ENCODE measurements at regions not wholly inside any gene's neighbourhood (a gene's known extent, or its start where the extent isn't known, plus 50 kb on each side); places are given as distances from the start of the nearest gene placed in this dataset.

GRCh38 chr14:29390081-29390832 lies 537.4 kb downstream of the PRKD1 start:
- no peak overlapping the region for H3K23ac ChIP-seq (ENCODE audit: low read length)
- H4K91ac ChIP-seq (ENCODE audit: low read depth, low read length), result no peak overlapping the region
- H3K4me1 ChIP-seq (ENCODE audit: control insufficient read depth in 1 of 2, insufficient read depth in 2 of 2, low read length in 2 of 2), result no peaks in the 10 kb centered on the region
- no peak overlapping the region for H3K4ac ChIP-seq (ENCODE audit: low read depth, low read length)
- no peak overlapping the region for H3K4me3 ChIP-seq (ENCODE audit: low read depth, low read length)
- H3K27me3 ChIP-seq (ENCODE audit: insufficient read depth, low read length), result no peaks in the 10 kb centered on the region
- no peak overlapping the region for H4K12ac ChIP-seq (ENCODE audit: low read depth, low read length)
- no peak overlapping the region for H3K14ac ChIP-seq (ENCODE audit: low read length)
- H3K9ac ChIP-seq (ENCODE audit: low read length), result no peak overlapping the region
- H2BK12ac ChIP-seq (ENCODE audit: low read length), result no peak overlapping the region
- no peak overlapping the region for H4K8ac ChIP-seq (ENCODE audit: low read depth, low read length)
- no peak overlapping the region for H3K27ac ChIP-seq (ENCODE audit: low read depth, low read length)
- H3K9me3 ChIP-seq (ENCODE audit: insufficient read depth, low read depth, low read length), result no peaks in the 10 kb centered on the region
- no peaks in the 10 kb centered on the region for H3K79me2 ChIP-seq (ENCODE audit: control insufficient read depth, insufficient read depth, low read length, poor library complexity)
- WGBS (ENCODE audit: extremely low coverage, insufficient coverage, insufficient read length), result no CpG with 5 or more reads among the region's 16 CpGs
- no peaks in the 10 kb centered on the region for H3K36me3 ChIP-seq (ENCODE audit: control insufficient read depth in 1 of 2, insufficient read depth in 2 of 2, low read length in 2 of 2)
- no peaks in the 10 kb centered on the region for H3K79me1 ChIP-seq (ENCODE audit: low read length)
- H3K18ac ChIP-seq (ENCODE audit: low read length), result no peak overlapping the region
- no peak overlapping the region for H2BK5ac ChIP-seq (ENCODE audit: low read depth, low read length, poor library complexity)
- H2BK120ac ChIP-seq (ENCODE audit: insufficient read depth, low read length, poor library complexity), result no peak overlapping the region
- no peak for DNase-seq
- no peak overlapping the region for H2AK5ac ChIP-seq (ENCODE audit: low read length)
- H2AFZ ChIP-seq (ENCODE audit: insufficient read depth, low read length, poor library complexity), result no peak overlapping the region
- no peak overlapping the region for H3K4me2 ChIP-seq (ENCODE audit: low read length)

- Histone ChIP-seq H3K4me1 (ENCODE audit: control insufficient read depth in 1 of 2, insufficient read depth in 2 of 2, low read length in 2 of 2) (no peaks in the 10 kb centered on the region), H3K18ac (ENCODE audit: low read length) (no peak overlapping the region), H2BK120ac (ENCODE audit: insufficient read depth, low read length, poor library complexity) (no peak overlapping the region), H3K27me3 (ENCODE audit: insufficient read depth, low read length) (no peaks in the 10 kb centered on the region), H3K4me2 (ENCODE audit: low read length) (no peak overlapping the region), H3K4me3 (ENCODE audit: low read depth, low read length) (no peak overlapping the region), H3K14ac (ENCODE audit: low read length) (no peak overlapping the region), H3K27ac (ENCODE audit: low read depth, low read length) (no peak overlapping the region), H3K79me2 (ENCODE audit: control insufficient read depth, insufficient read depth, low read length, poor library complexity) (no peaks in the 10 kb centered on the region), H3K23ac (ENCODE audit: low read length) (no peak overlapping the region), H2BK12ac (ENCODE audit: low read length) (no peak overlapping the region), H3K9me3 (ENCODE audit: insufficient read depth, low read depth, low read length) (no peaks in the 10 kb centered on the region), H4K12ac (ENCODE audit: low read depth, low read length) (no peak overlapping the region), H3K36me3 (ENCODE audit: control insufficient read depth in 1 of 2, insufficient read depth in 2 of 2, low read length in 2 of 2) (no peaks in the 10 kb centered on the region), H4K8ac (ENCODE audit: low read depth, low read length) (no peak overlapping the region), H3K9ac (ENCODE audit: low read length) (no peak overlapping the region), H3K79me1 (ENCODE audit: low read length) (no peaks in the 10 kb centered on the region), H2AK5ac (ENCODE audit: low read length) (no peak overlapping the region), H3K4ac (ENCODE audit: low read depth, low read length) (no peak overlapping the region), H2BK5ac (ENCODE audit: low read depth, low read length, poor library complexity) (no peak overlapping the region), H2AFZ (ENCODE audit: insufficient read depth, low read length, poor library complexity) (no peak overlapping the region), H4K91ac (ENCODE audit: low read depth, low read length) (no peak overlapping the region)
- no peak for DNase-seq
- no CpG with 5 or more reads among the region's 4 CpGs for WGBS (ENCODE audit: extremely low coverage, insufficient coverage, insufficient read length)
Measured at GRCh38 chr14:29391231-29391630, 536.4 kb downstream of the PRKD1 start.

- H3K23ac ChIP-seq (ENCODE audit: low read length), result no peak overlapping the region
- no CpG with 5 or more reads among the region's 2 CpGs for WGBS (ENCODE audit: extremely low coverage, insufficient coverage, insufficient read length)
- no peak for DNase-seq
Measured at GRCh38 chr14:29391801-29392200, 535.8 kb downstream of the PRKD1 start.

GRCh38 chr14:29392287-29392686 lies 535.4 kb downstream of the PRKD1 start:
- Histone ChIP-seq H3K4me2 (ENCODE audit: low read length) (no peak overlapping the region), H3K14ac (ENCODE audit: low read length) (no peak overlapping the region), H3K79me1 (ENCODE audit: low read length) (no peaks in the 10 kb centered on the region), H4K91ac (ENCODE audit: low read depth, low read length) (no peak overlapping the region), H3K4me3 (ENCODE audit: low read depth, low read length) (no peak overlapping the region), H3K4me1 (ENCODE audit: control insufficient read depth in 1 of 2, insufficient read depth in 2 of 2, low read length in 2 of 2) (no peaks in the 10 kb centered on the region), H3K27me3 (ENCODE audit: insufficient read depth, low read length) (no peaks in the 10 kb centered on the region), H2BK5ac (ENCODE audit: low read depth, low read length, poor library complexity) (no peak overlapping the region), H3K9ac (ENCODE audit: low read length) (no peak overlapping the region), H3K9me3 (ENCODE audit: insufficient read depth, low read depth, low read length) (no peaks in the 10 kb centered on the region), H4K8ac (ENCODE audit: low read depth, low read length) (no peak overlapping the region), H2BK120ac (ENCODE audit: insufficient read depth, low read length, poor library complexity) (no peak overlapping the region), H3K23ac (ENCODE audit: low read length) (no peak overlapping the region), H2AFZ (ENCODE audit: insufficient read depth, low read length, poor library complexity) (no peak overlapping the region), H3K27ac (ENCODE audit: low read depth, low read length) (no peak overlapping the region), H3K36me3 (ENCODE audit: control insufficient read depth in 1 of 2, insufficient read depth in 2 of 2, low read length in 2 of 2) (no peaks in the 10 kb centered on the region), H2BK12ac (ENCODE audit: low read length) (no peak overlapping the region), H3K4ac (ENCODE audit: low read depth, low read length) (no peak overlapping the region), H4K12ac (ENCODE audit: low read depth, low read length) (no peak overlapping the region), H3K18ac (ENCODE audit: low read length) (no peak overlapping the region), H2AK5ac (ENCODE audit: low read length) (no peak overlapping the region), H3K79me2 (ENCODE audit: control insufficient read depth, insufficient read depth, low read length, poor library complexity) (no peaks in the 10 kb centered on the region)
- DNase-seq, result no peak
- no CpG with 5 or more reads among the region's 3 CpGs for WGBS (ENCODE audit: extremely low coverage, insufficient coverage, insufficient read length)

More at GRCh38 chr14:29391801-29392200, 535.8 kb downstream of the PRKD1 start:
- Histone ChIP-seq H3K27ac (ENCODE audit: low read depth, low read length) (no peak overlapping the region), H3K36me3 (ENCODE audit: control insufficient read depth in 1 of 2, insufficient read depth in 2 of 2, low read length in 2 of 2) (no peaks in the 10 kb centered on the region), H3K4me3 (ENCODE audit: low read depth, low read length) (no peak overlapping the region), H2AK5ac (ENCODE audit: low read length) (no peak overlapping the region), H2BK12ac (ENCODE audit: low read length) (no peak overlapping the region), H4K8ac (ENCODE audit: low read depth, low read length) (no peak overlapping the region), H3K9me3 (ENCODE audit: insufficient read depth, low read depth, low read length) (no peaks in the 10 kb centered on the region), H4K91ac (ENCODE audit: low read depth, low read length) (no peak overlapping the region), H2BK5ac (ENCODE audit: low read depth, low read length, poor library complexity) (no peak overlapping the region), H3K27me3 (ENCODE audit: insufficient read depth, low read length) (no peaks in the 10 kb centered on the region), H3K18ac (ENCODE audit: low read length) (no peak overlapping the region), H3K14ac (ENCODE audit: low read length) (no peak overlapping the region), H3K4me1 (ENCODE audit: control insufficient read depth in 1 of 2, insufficient read depth in 2 of 2, low read length in 2 of 2) (no peaks in the 10 kb centered on the region), H4K12ac (ENCODE audit: low read depth, low read length) (no peak overlapping the region), H3K4ac (ENCODE audit: low read depth, low read length) (no peak overlapping the region), H3K9ac (ENCODE audit: low read length) (no peak overlapping the region), H2AFZ (ENCODE audit: insufficient read depth, low read length, poor library complexity) (no peak overlapping the region), H3K79me1 (ENCODE audit: low read length) (no peaks in the 10 kb centered on the region), H3K4me2 (ENCODE audit: low read length) (no peak overlapping the region), H3K79me2 (ENCODE audit: control insufficient read depth, insufficient read depth, low read length, poor library complexity) (no peaks in the 10 kb centered on the region), H2BK120ac (ENCODE audit: insufficient read depth, low read length, poor library complexity) (no peak overlapping the region)
